A673 (cell line): ENCODE measurements at regions not wholly inside any gene's neighbourhood (a gene's known extent, or its start where the extent isn't known, plus 50 kb on each side); places are given as distances from the start of the nearest gene placed in this dataset.
"Not testable (repeated sequence)": the region's sequence is repeated elsewhere in the genome, so short reads cannot be mapped to it uniquely, and the experiment has no call there.

Source experiments
- BruUV-seq: library from RNA; stranded (reverse); fragments of 400-500 nt; replicated peaks from 2 replicates; lab custom pipeline; 2021; lab: Mats Ljungman, UMichigan
- CTCF ChIA-PET: fragments of 300-600 bp; sonication (Branson Sonifier 250); formaldehyde crosslinking; loops from one replicate; lab custom pipeline; 2022; ENCODE audit warnings: antibody characterized with exemption; lab: Charles Lee
- POLR2A ChIA-PET: fragments of 300-600 bp; sonication (Branson Sonifier 250); formaldehyde crosslinking; loops from one replicate; lab custom pipeline; 2022; ENCODE audit warnings: antibody characterized with exemption; ENCODE audit not compliant: low non-redundant PET; lab: Charles Lee
- DNase-seq: peaks from one replicate; pipeline ENCODE4 v3.0.0-alpha.2; 2015; ENCODE audit warnings: low spot score
- H3K27ac ChIP-seq: fragments of 200-600 bp; sonication (generic); 2 replicates; pipeline ENCODE4 v1.5.1; 2016; ENCODE audit warnings: mixed run types, low read depth, mild to moderate bottlenecking, mixed read lengths, antibody characterized with exemption, low read length; ENCODE audit not compliant: poor library complexity, severe bottlenecking
- H3K27me3 ChIP-seq: fragments of 200-600 bp; sonication (generic); replicated peaks from 2 replicates; pipeline ENCODE4 v1.6.1; 2017; ENCODE audit warnings: mixed run types, low read depth, mild to moderate bottlenecking, mixed read lengths, antibody characterized with exemption, low read length; ENCODE audit not compliant: insufficient read depth, poor library complexity
- H3K36me3 ChIP-seq: fragments of 200-600 bp; sonication (generic); 2 replicates; pipeline ENCODE4 v1.6.1; 2016; ENCODE audit warnings: mixed run types, mild to moderate bottlenecking, mixed read lengths, antibody characterized with exemption, low read length; ENCODE audit not compliant: insufficient read depth, poor library complexity, severe bottlenecking
- H3K4me1 ChIP-seq: fragments of 200-600 bp; sonication (generic); 2 replicates; pipeline ENCODE4 v1.6.1; 2017; ENCODE audit warnings: mixed run types, mild to moderate bottlenecking, mixed read lengths, antibody characterized with exemption, low read length; ENCODE audit not compliant: insufficient read depth, poor library complexity, severe bottlenecking
- H3K4me3 ChIP-seq: fragments of 200-600 bp; sonication (generic); 2 replicates; pipeline ENCODE4 v1.5.1; 2016; ENCODE audit warnings: low read depth, mixed run types, mild to moderate bottlenecking, mixed read lengths, low read length; ENCODE audit not compliant: poor library complexity, severe bottlenecking
- H3K9me3 ChIP-seq: fragments of 200-600 bp; sonication (generic); 2 replicates; pipeline ENCODE4 v1.6.1; 2016; ENCODE audit warnings: mixed run types, low read depth, mild to moderate bottlenecking, mixed read lengths, antibody characterized with exemption, low read length; ENCODE audit not compliant: poor library complexity, severe bottlenecking
- CTCF ChIP-seq: fragments of 300-800, 200-600 bp; sonication (generic); conservative IDR thresholded peaks from 2 replicates; pipeline ENCODE4 v1.5.1; 2017; ENCODE audit warnings: low read depth, mild to moderate bottlenecking, antibody characterized with exemption, low read length, moderate library complexity, mixed read lengths
- EZH2 ChIP-seq: fragments of 200-600 bp; sonication (generic); IDR thresholded peaks from 2 replicates; pipeline ENCODE4 v1.6.1; 2017; ENCODE audit warnings: borderline replicate concordance, low read depth, mild to moderate bottlenecking, mixed read lengths, antibody characterized with exemption, low read length; ENCODE audit not compliant: poor library complexity, severe bottlenecking
- intact Hi-C: fragments of 100-400 bp; cut with micrococcal nuclease; formaldehyde crosslinking; loops from one replicate; pipeline ENCODE4 v1.10.0; 2022; ENCODE audit not compliant: unreplicated experiment

- Histone ChIP-seq H3K27ac (no peak overlapping the region), H3K4me1 (no peaks in the 10 kb centered on the region), H3K36me3 (no peaks in the 10 kb centered on the region), H3K4me3 (no peak overlapping the region), H3K9me3 (no peaks in the 10 kb centered on the region), H3K27me3 (no peaks in the 10 kb centered on the region)
- peak; percentile 41 for TF ChIP-seq CTCF
- no peak for TF ChIP-seq EZH2
- BruUV-seq: no TSS peak
- DNase-seq: peak; percentile 2
- ChIA-PET POLR2A (no interaction called here), CTCF (no interaction called here)
- intact Hi-C loops: no loop called here
Measured at GRCh38 chr18:38790303-38790702, 1224.7 kb upstream of the CELF4 start.

GRCh38 chr18:38789141-38789540 lies 1223.5 kb upstream of the CELF4 start:
- CTCF ChIA-PET: no interaction called here

GRCh38 chr18:38786906-38787305 lies 1221.3 kb upstream of the CELF4 start:
- Histone ChIP-seq H3K27ac (no peak overlapping the region), H3K36me3 (no peaks in the 10 kb centered on the region), H3K4me1 (no peaks in the 10 kb centered on the region), H3K4me3 (no peak overlapping the region), H3K27me3 (no peaks in the 10 kb centered on the region), H3K9me3 (no peaks in the 10 kb centered on the region)
- ChIA-PET POLR2A (no interaction called here), CTCF (no interaction called here)
- TF ChIP-seq CTCF: no peak
- TF ChIP-seq EZH2: no peak
- BruUV-seq: no TSS peak
- DNase-seq: no peak
- intact Hi-C loops: no loop called here

More at GRCh38 chr18:38789141-38789540, 1223.5 kb upstream of the CELF4 start:
- no peak for DNase-seq
- no peaks in the 10 kb centered on the region for H3K9me3 ChIP-seq
- intact Hi-C loops: no loop called here
- TF ChIP-seq CTCF (no peak), EZH2 (no peak)
- no peak overlapping the region for H3K4me3 ChIP-seq
- no TSS peak for BruUV-seq
- no peak overlapping the region for H3K27ac ChIP-seq
- H3K4me1 ChIP-seq: no peaks in the 10 kb centered on the region
- POLR2A ChIA-PET: no interaction called here
- no peaks in the 10 kb centered on the region for H3K27me3 ChIP-seq
- H3K36me3 ChIP-seq: no peaks in the 10 kb centered on the region

GRCh38 chr18:38771620-38772019 lies 1206.0 kb upstream of the CELF4 start:
- DNase-seq, POLR2A ChIA-PET, H3K4me1 ChIP-seq, H3K27ac ChIP-seq, CTCF ChIA-PET, H3K4me3 ChIP-seq, H3K36me3 ChIP-seq, H3K9me3 ChIP-seq, intact Hi-C loops, BruUV-seq, H3K27me3 ChIP-seq: not testable (repeated sequence)
